ENCODE measurements at regions not wholly inside any gene's neighbourhood (a gene's known extent, or its start where the extent isn't known, plus 50 kb on each side); places are given as distances from the start of the nearest gene placed in this dataset.

DNA sequence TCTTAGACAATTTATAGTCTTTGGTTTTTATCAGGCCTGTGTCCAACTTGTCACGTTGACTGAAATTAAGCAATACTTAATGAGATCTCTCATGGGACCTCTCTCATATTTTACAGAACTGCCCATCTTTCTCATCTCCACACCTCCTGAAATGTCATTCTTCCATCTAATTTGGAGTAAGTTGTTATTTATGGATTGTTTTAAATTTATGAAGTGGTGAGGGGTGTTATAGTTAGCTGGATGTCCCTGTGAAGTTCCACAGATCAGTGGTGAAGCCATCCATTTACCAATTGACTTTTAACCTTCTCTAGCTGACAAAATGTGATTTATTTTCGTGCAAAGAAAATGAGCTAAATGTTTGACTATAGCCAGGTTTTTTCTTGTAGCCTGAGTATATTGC lies 824.9 kb downstream of the KCNJ2 start:
- no peaks in the 10 kb centered on the region for H3K36me3 ChIP-seq (ENCODE audit: control insufficient read depth, insufficient read depth, low read length)
- TF ChIP-seq, protein P1, sequence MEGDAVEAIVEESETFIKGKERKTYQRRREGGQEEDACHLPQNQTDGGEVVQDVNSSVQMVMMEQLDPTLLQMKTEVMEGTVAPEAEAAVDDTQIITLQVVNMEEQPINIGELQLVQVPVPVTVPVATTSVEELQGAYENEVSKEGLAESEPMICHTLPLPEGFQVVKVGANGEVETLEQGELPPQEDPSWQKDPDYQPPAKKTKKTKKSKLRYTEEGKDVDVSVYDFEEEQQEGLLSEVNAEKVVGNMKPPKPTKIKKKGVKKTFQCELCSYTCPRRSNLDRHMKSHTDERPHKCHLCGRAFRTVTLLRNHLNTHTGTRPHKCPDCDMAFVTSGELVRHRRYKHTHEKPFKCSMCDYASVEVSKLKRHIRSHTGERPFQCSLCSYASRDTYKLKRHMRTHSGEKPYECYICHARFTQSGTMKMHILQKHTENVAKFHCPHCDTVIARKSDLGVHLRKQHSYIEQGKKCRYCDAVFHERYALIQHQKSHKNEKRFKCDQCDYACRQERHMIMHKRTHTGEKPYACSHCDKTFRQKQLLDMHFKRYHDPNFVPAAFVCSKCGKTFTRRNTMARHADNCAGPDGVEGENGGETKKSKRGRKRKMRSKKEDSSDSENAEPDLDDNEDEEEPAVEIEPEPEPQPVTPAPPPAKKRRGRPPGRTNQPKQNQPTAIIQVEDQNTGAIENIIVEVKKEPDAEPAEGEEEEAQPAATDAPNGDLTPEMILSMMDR (IDR thresholded peaks at IDR 0.05; ENCODE audit: insufficient read depth, low read length, poor library complexity, severe bottlenecking) = no peak
- no peaks in the 10 kb centered on the region for H3K27me3 ChIP-seq (ENCODE audit: control insufficient read depth, insufficient read depth, low read length)
- no peak overlapping the region for H3K4me3 ChIP-seq (ENCODE audit: low read depth, low read length)
- no peak for DNase-seq (ENCODE audit: low read depth)

DNA sequence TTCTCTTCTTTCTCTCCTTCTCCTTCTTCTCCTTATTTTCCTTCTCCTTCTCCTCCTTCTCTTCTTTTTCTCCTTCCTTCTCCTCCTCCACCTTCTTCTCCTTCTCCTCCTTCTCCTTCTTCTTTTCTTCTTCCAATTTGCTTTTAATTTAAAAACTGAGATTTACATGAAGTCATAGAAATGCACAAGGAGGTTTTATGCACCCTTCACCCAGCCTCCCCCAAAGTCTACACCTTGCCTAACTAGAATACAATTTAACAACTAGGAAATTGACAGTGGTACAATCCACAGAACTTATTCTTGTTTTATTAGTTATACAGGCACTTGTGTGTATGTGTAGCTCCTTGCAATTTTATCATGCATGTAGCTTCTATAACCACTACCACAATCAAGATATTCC lies 826.7 kb downstream of the KCNJ2 start:
- Histone ChIP-seq H3K36me3 (ENCODE audit: control insufficient read depth, insufficient read depth, low read length) (no peaks in the 10 kb centered on the region), H3K4me3 (ENCODE audit: low read depth, low read length) (no peak overlapping the region)
- no peak for DNase-seq (ENCODE audit: low read depth)

DNA sequence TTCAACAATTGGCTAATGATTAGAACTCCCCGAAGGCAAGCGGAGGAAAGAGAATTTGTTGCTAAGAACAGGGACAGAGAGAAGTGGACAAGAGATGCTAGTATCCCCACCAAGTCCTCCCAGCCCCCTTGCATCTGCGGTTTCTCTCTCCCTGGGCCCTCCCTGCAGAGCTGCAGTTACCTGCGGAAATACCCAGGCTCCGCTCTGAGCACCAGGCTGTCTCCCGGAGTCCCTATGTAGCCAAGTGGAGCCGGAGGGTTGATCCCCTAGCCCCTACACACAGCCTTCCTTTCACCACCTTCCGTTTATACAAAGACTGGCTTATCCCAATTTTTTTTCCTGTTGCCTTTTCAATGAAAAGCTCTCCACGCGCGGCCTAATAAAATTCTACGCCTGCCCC lies 834.4 kb downstream of the KCNJ2 start:
- Histone ChIP-seq H3K4me3 (ENCODE audit: low read depth, low read length) (no peak overlapping the region), H3K27me3 (ENCODE audit: control insufficient read depth, insufficient read depth, low read length) (no peaks in the 10 kb centered on the region), H3K36me3 (ENCODE audit: control insufficient read depth, insufficient read depth, low read length) (no peaks in the 10 kb centered on the region)
- no peak for DNase-seq (ENCODE audit: low read depth)
- TF ChIP-seq, protein P1 (IDR thresholded peaks at IDR 0.05; ENCODE audit: insufficient read depth, low read length, poor library complexity, severe bottlenecking) = no peak

More for the DNA sequence above, 826.7 kb downstream of the KCNJ2 start:
- no peaks in the 10 kb centered on the region for H3K27me3 ChIP-seq (ENCODE audit: control insufficient read depth, insufficient read depth, low read length)
- TF ChIP-seq, protein P1 (IDR thresholded peaks at IDR 0.05; ENCODE audit: insufficient read depth, low read length, poor library complexity, severe bottlenecking) = no peak

DNA sequence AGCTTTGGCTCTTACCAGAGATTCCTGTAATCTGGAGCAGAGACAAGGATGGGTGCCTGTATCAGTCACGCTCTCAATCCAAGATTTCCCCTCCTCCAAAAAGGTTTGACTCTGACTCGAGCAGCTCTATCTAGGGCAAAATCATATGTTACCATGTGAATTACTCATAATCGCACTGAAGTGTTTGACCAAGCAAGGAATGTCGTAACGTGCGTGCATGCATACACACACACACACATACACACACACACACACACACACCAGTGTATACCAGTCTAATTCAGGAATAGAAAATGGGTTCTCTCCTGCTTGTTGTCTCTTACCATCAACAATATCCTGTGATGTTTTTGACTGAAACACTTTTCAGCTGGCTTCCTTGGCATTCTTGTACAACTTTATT lies 835.1 kb downstream of the KCNJ2 start:
- H3K27me3 ChIP-seq (ENCODE audit: control insufficient read depth, insufficient read depth, low read length) = no peaks in the 10 kb centered on the region
- H3K4me3 ChIP-seq (ENCODE audit: low read depth, low read length) = no peak overlapping the region
- H3K36me3 ChIP-seq (ENCODE audit: control insufficient read depth, insufficient read depth, low read length) = no peaks in the 10 kb centered on the region
- TF ChIP-seq, protein P1 (IDR thresholded peaks at IDR 0.05; ENCODE audit: insufficient read depth, low read length, poor library complexity, severe bottlenecking) = no peak
- DNase-seq (ENCODE audit: low read depth) = no peak

DNA sequence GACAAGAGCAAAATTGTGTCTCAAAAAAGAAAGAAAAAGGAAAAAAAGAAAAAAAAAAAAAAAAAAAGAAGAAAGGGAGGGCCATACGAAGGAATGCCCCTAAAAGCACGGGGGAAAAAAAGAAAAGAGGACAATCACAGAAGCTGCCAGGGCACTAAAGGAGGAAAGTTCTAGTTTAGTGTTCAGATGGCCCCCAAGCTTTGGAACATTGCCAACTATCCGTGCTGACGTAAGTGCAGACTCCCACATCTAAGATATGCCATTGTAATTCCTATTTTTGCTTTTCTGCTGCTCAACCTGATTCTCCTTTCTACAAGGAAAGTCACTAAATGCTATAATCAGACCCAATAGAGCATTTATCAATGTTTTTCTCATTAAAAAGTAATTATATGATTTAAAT lies 842.1 kb downstream of the KCNJ2 start:
- DNase-seq (ENCODE audit: low read depth) = no peak
- TF ChIP-seq, protein P1 (IDR thresholded peaks at IDR 0.05; ENCODE audit: insufficient read depth, low read length, poor library complexity, severe bottlenecking) = no peak
- H3K36me3 ChIP-seq (ENCODE audit: control insufficient read depth, insufficient read depth, low read length) = no peaks in the 10 kb centered on the region
- H3K4me3 ChIP-seq (ENCODE audit: low read depth, low read length) = no peak overlapping the region
- no peaks in the 10 kb centered on the region for H3K27me3 ChIP-seq (ENCODE audit: control insufficient read depth, insufficient read depth, low read length)

DNA sequence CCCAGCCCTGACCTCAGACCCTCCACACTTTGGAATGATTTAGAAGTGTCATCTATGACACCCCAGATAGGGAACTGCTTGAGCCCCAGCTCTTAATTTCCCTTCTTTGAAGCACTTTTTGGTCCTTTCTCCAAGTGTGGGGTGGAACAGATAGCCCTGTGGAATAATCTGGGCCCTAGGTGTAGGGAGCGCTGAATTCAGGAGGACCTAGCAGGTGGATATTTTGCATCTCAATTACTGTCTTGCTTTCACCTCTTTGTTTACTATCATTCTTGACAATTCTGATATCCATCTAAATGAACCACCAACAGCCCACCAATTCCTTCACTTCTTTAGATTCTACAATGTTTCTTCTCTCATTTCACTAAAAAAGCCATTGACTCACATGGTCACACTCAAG lies 850.4 kb downstream of the KCNJ2 start:
- Histone ChIP-seq H3K27me3 (ENCODE audit: control insufficient read depth, insufficient read depth, low read length) (no peaks in the 10 kb centered on the region), H3K4me3 (ENCODE audit: low read depth, low read length) (no peak overlapping the region), H3K36me3 (ENCODE audit: control insufficient read depth, insufficient read depth, low read length) (no peaks in the 10 kb centered on the region)
- TF ChIP-seq, protein P1 (IDR thresholded peaks at IDR 0.05; ENCODE audit: insufficient read depth, low read length, poor library complexity, severe bottlenecking) = no peak
- no peak for DNase-seq (ENCODE audit: low read depth)
